Naive thymus-derived CD4-positive, alpha-beta T cell (primary cell): ENCODE measurements at regions not wholly inside any gene's neighbourhood (a gene's known extent, or its start where the extent isn't known, plus 50 kb on each side); places are given as distances from the start of the nearest gene placed in this dataset.

Experiments
- ATAC-seq: fragments of 150-1000 bp; cut with Tn5 transposase; 2 replicates; pipeline ENCODE4 v1.10.0; 2021; ENCODE audit warnings: mild to moderate bottlenecking, moderate library complexity
- CTCF ChIA-PET: fragments of 350-600 bp; sonication (Branson Sonifier 250); formaldehyde crosslinking; loops from one replicate; lab custom pipeline; 2021; ENCODE audit warnings: antibody characterized with exemption; lab: Charles Lee
- POLR2A ChIA-PET: fragments of 350-600 bp; sonication (Branson Sonifier 250); formaldehyde crosslinking; loops from one replicate; lab custom pipeline; 2021; ENCODE audit warnings: antibody characterized with exemption, inconsistent platforms; lab: Charles Lee
- DNase-seq, 9 donors: peaks; one replicate each; pipeline versions ENCODE4 v3.0.0 to v3.0.0-alpha.2; 2020 to 2022; ENCODE audit warnings: mixed read lengths in 1 of 9
- H3K27ac ChIP-seq: one replicate; pipeline ENCODE4 v1.7.0; 2013; ENCODE audit warnings: mild to moderate bottlenecking, low read depth, low read length, moderate library complexity
- H3K27me3 ChIP-seq, 2 donors: one replicate each; pipeline ENCODE4 v1.7.0; 2013; ENCODE audit warnings: low read length in 2 of 2, mild to moderate bottlenecking in 2 of 2, moderate library complexity in 2 of 2; ENCODE audit not compliant: control insufficient read depth in 2 of 2, insufficient read depth in 2 of 2
- H3K36me3 ChIP-seq, 3 experiments: 1 replicate in 2 of 3; 2 replicates in 1 of 3; pipeline ENCODE4 v1.7.0; 2013; ENCODE audit warnings: low read length in 3 of 3, mild to moderate bottlenecking in 3 of 3, moderate library complexity in 1 of 3; ENCODE audit not compliant: insufficient read depth in 3 of 3, control insufficient read depth in 2 of 3
- H3K4me1 ChIP-seq, 2 donors: one replicate each; pipeline ENCODE4 v1.7.0; 2013; ENCODE audit warnings: low read length in 2 of 2, mild to moderate bottlenecking in 2 of 2, moderate library complexity in 1 of 2; ENCODE audit not compliant: control insufficient read depth in 2 of 2, insufficient read depth in 2 of 2
- H3K4me3 ChIP-seq: 2 replicates; pipeline ENCODE4 v1.7.0; 2013; ENCODE audit warnings: mild to moderate bottlenecking, low read length
- H3K9me3 ChIP-seq, 3 experiments: 1 replicate in 2 of 3; 2 replicates in 1 of 3; pipeline ENCODE4 v1.7.0; 2013; ENCODE audit warnings: low read length in 3 of 3; ENCODE audit not compliant: control insufficient read depth in 2 of 3
- H3K27ac Mint-ChIP-seq, 9 donors: one replicate each; pipeline ENCODE4 v1.8.0; 2020 to 2022; ENCODE audit warnings: mixed read lengths in 9 of 9, mild to moderate bottlenecking in 8 of 9, moderate library complexity in 5 of 9, inconsistent platforms in 2 of 9
- H3K27me3 Mint-ChIP-seq, 5 donors: one replicate each; pipeline ENCODE4 v1.8.0; 2021 to 2022; ENCODE audit warnings: mixed read lengths in 5 of 5, mild to moderate bottlenecking in 1 of 5
- H3K36me3 Mint-ChIP-seq, 5 donors: one replicate each; pipeline ENCODE4 v1.8.0; 2020 to 2022; ENCODE audit warnings: mixed read lengths in 5 of 5, mild to moderate bottlenecking in 3 of 5, inconsistent platforms in 1 of 5
- H3K4me1 Mint-ChIP-seq, 7 donors: one replicate each; pipeline ENCODE4 v1.8.0; 2020 to 2022; ENCODE audit warnings: mixed read lengths in 7 of 7, mild to moderate bottlenecking in 3 of 7, inconsistent platforms in 1 of 7
- H3K4me3 Mint-ChIP-seq, 10 donors: one replicate each; pipeline ENCODE4 v1.8.0; 2020 to 2022; ENCODE audit warnings: mild to moderate bottlenecking in 10 of 10, mixed read lengths in 10 of 10, moderate library complexity in 6 of 10, inconsistent platforms in 2 of 10
- H3K9me3 Mint-ChIP-seq, 11 donors: one replicate each; pipeline ENCODE4 v1.8.0; 2020 to 2022; ENCODE audit warnings: mixed read lengths in 11 of 11, mild to moderate bottlenecking in 4 of 11, inconsistent platforms in 1 of 11, moderate library complexity in 1 of 11
- intact Hi-C, 2 donors: fragments of 100-400 bp; cut with micrococcal nuclease; formaldehyde crosslinking; loops; one replicate each; pipeline ENCODE4 v1.15.1; 2023

GRCh38 chr16:49115956-49116355, 165.7 kb downstream of the CBLN1 start:
- no peak for ATAC-seq
- Mint-ChIP-seq H3K27ac (no peak overlapping the region), H3K27me3 (peaks cover 0 to 21% (median 0%) of the 10 kb centered on the region in 5 donors), H3K4me1 (no peaks in the 10 kb centered on the region), H3K36me3 (no peaks in the 10 kb centered on the region), H3K4me3 (no peak overlapping the region), H3K9me3 (peaks cover 0 to 16% (median 6%) of the 10 kb centered on the region in 11 donors)
- POLR2A ChIA-PET = no interaction called here
- Histone ChIP-seq H3K36me3 (no peaks in the 10 kb centered on the region), H3K27ac (no peak overlapping the region), H3K4me3 (no peak overlapping the region), H3K9me3 (no peaks in the 10 kb centered on the region), H3K27me3 (no peaks in the 10 kb centered on the region), H3K4me1 (no peaks in the 10 kb centered on the region)
- CTCF ChIA-PET = no interaction called here
- DNase-seq = no peak
- intact Hi-C loops = no loop called here

GRCh38 chr16:49112754-49113153, 168.9 kb downstream of the CBLN1 start:
- intact Hi-C loops = no loop called here
- ATAC-seq (no peak), DNase-seq (no peak)
- Histone ChIP-seq H3K4me3 (no peak overlapping the region), H3K4me1 (no peaks in the 10 kb centered on the region), H3K27ac (no peak overlapping the region), H3K9me3 (no peaks in the 10 kb centered on the region), H3K27me3 (no peaks in the 10 kb centered on the region), H3K36me3 (no peaks in the 10 kb centered on the region)
- Mint-ChIP-seq H3K4me3 (no peak overlapping the region), H3K27ac (no peak overlapping the region), H3K4me1 (no peaks in the 10 kb centered on the region), H3K27me3 (peaks cover 0 to 25% (median 0%) of the 10 kb centered on the region in 5 donors), H3K9me3 (peaks cover 0 to 15% (median 3%) of the 10 kb centered on the region in 11 donors), H3K36me3 (no peaks in the 10 kb centered on the region)
- ChIA-PET CTCF (no interaction called here), POLR2A (no interaction called here)

GRCh38 chr16:49111351-49111750, 170.3 kb downstream of the CBLN1 start:
- peaks cover 0 to 17% (median 3%) of the 10 kb centered on the region in 11 donors for H3K9me3 Mint-ChIP-seq
- no peaks in the 10 kb centered on the region for H3K36me3 Mint-ChIP-seq
- H3K27me3 ChIP-seq = no peaks in the 10 kb centered on the region
- no peaks in the 10 kb centered on the region for H3K36me3 ChIP-seq
- CTCF ChIA-PET = no interaction called here
- H3K27ac Mint-ChIP-seq = no peak overlapping the region
- no peak overlapping the region for H3K4me3 ChIP-seq
- peaks cover 0 to 25% (median 0%) of the 10 kb centered on the region in 5 donors for H3K27me3 Mint-ChIP-seq
- no peak overlapping the region for H3K27ac ChIP-seq
- intact Hi-C loops = no loop called here
- DNase-seq = no peak
- H3K9me3 ChIP-seq = no peaks in the 10 kb centered on the region
- ATAC-seq = no peak
- POLR2A ChIA-PET = no interaction called here
- no peak overlapping the region for H3K4me3 Mint-ChIP-seq
- H3K4me1 ChIP-seq = no peaks in the 10 kb centered on the region
- H3K4me1 Mint-ChIP-seq = no peaks in the 10 kb centered on the region

GRCh38 chr16:49108611-49109010, 173.0 kb downstream of the CBLN1 start:
- Histone ChIP-seq H3K27ac (no peak overlapping the region), H3K9me3 (no peaks in the 10 kb centered on the region), H3K36me3 (no peaks in the 10 kb centered on the region), H3K4me3 (no peak overlapping the region), H3K27me3 (no peaks in the 10 kb centered on the region), H3K4me1 (no peaks in the 10 kb centered on the region)
- DNase-seq = no peak
- ATAC-seq = no peak
- H3K27me3 Mint-ChIP-seq = peaks cover 0 to 19% (median 0%) of the 10 kb centered on the region in 5 donors
- no peak overlapping the region for H3K27ac Mint-ChIP-seq
- H3K36me3 Mint-ChIP-seq = no peaks in the 10 kb centered on the region
- H3K9me3 Mint-ChIP-seq = peaks cover 3 to 24% (median 8%) of the 10 kb centered on the region in 11 donors
- POLR2A ChIA-PET = no interaction called here
- H3K4me3 Mint-ChIP-seq = no peak overlapping the region
- intact Hi-C loops = no loop called here
- no peaks in the 10 kb centered on the region for H3K4me1 Mint-ChIP-seq
- CTCF ChIA-PET = no interaction called here

GRCh38 chr16:49103298-49103697, 178.3 kb downstream of the CBLN1 start:
- no peak overlapping the region for H3K27ac ChIP-seq
- Mint-ChIP-seq H3K27me3 (no peaks in the 10 kb centered on the region), H3K27ac (no peak overlapping the region), H3K4me3 (no peak overlapping the region), H3K36me3 (no peaks in the 10 kb centered on the region), H3K4me1 (no peaks in the 10 kb centered on the region), H3K9me3 (peaks cover 0 to 24% (median 8%) of the 10 kb centered on the region in 11 donors)
- POLR2A ChIA-PET = no interaction called here
- no peaks in the 10 kb centered on the region for H3K27me3 ChIP-seq
- H3K36me3 ChIP-seq = no peaks in the 10 kb centered on the region
- no peaks in the 10 kb centered on the region for H3K4me1 ChIP-seq
- H3K4me3 ChIP-seq = no peak overlapping the region
- ATAC-seq (no peak), DNase-seq (no peak)
- intact Hi-C loops = no loop called here
- CTCF ChIA-PET = no interaction called here
- H3K9me3 ChIP-seq = no peaks in the 10 kb centered on the region

GRCh38 chr16:49101997-49102396, 179.6 kb downstream of the CBLN1 start:
- H3K27ac ChIP-seq = no peak overlapping the region
- POLR2A ChIA-PET = no interaction called here
- no peaks in the 10 kb centered on the region for H3K27me3 ChIP-seq
- intact Hi-C loops = no loop called here
- H3K4me1 ChIP-seq = no peaks in the 10 kb centered on the region
- CTCF ChIA-PET = no interaction called here
- H3K4me3 ChIP-seq = no peak overlapping the region
- ATAC-seq (no peak), DNase-seq (no peak)
- H3K36me3 Mint-ChIP-seq = no peaks in the 10 kb centered on the region
- H3K4me3 Mint-ChIP-seq = no peak overlapping the region
- H3K27me3 Mint-ChIP-seq = no peaks in the 10 kb centered on the region
- H3K9me3 ChIP-seq = no peaks in the 10 kb centered on the region
- peaks cover 0 to 2% (median 0%) of the 10 kb centered on the region in 7 donors for H3K4me1 Mint-ChIP-seq
- H3K27ac Mint-ChIP-seq = no peak overlapping the region
- no peaks in the 10 kb centered on the region for H3K36me3 ChIP-seq
- peaks cover 0 to 24% (median 8%) of the 10 kb centered on the region in 11 donors for H3K9me3 Mint-ChIP-seq

- CTCF ChIA-PET = no interaction called here
- POLR2A ChIA-PET = no interaction called here
- intact Hi-C loops = no loop called here
- no peak for ATAC-seq
- Mint-ChIP-seq H3K27me3 (no peaks in the 10 kb centered on the region), H3K4me1 (peaks cover 0 to 2% (median 0%) of the 10 kb centered on the region in 7 donors), H3K9me3 (peaks cover 0 to 21% (median 8%) of the 10 kb centered on the region in 11 donors), H3K27ac (no peak overlapping the region), H3K36me3 (no peaks in the 10 kb centered on the region), H3K4me3 (no peak overlapping the region)
- H3K27ac ChIP-seq = no peak overlapping the region
- no peaks in the 10 kb centered on the region for H3K9me3 ChIP-seq
- DNase-seq = no peak
- no peaks in the 10 kb centered on the region for H3K36me3 ChIP-seq
- no peaks in the 10 kb centered on the region for H3K27me3 ChIP-seq
- H3K4me3 ChIP-seq = no peak overlapping the region
- H3K4me1 ChIP-seq = no peaks in the 10 kb centered on the region
Measured at GRCh38 chr16:49100366-49100765, 181.3 kb downstream of the CBLN1 start.
